H9 (cell line): ENCODE measurements at regions not wholly inside any gene's neighbourhood (a gene's known extent, or its start where the extent isn't known, plus 50 kb on each side); places are given as distances from the start of the nearest gene placed in this dataset.

Experiments
- DNase-seq: peaks from one replicate; pipeline ENCODE4 v3.0.0-alpha.2; 2017
- H2AFZ ChIP-seq: one replicate; pipeline ENCODE4 v1.6.1; 2013; ENCODE audit warnings: mild to moderate bottlenecking, low read length, control low read depth, moderate library complexity
- H2AK5ac ChIP-seq: 2 replicates; pipeline ENCODE4 v1.6.1; 2013; ENCODE audit warnings: low read length, control low read depth, mixed read lengths; ENCODE audit not compliant: insufficient read length
- H2BK120ac ChIP-seq: one replicate; pipeline ENCODE4 v1.6.1; 2013; ENCODE audit warnings: low read depth, mild to moderate bottlenecking, low read length, control low read depth, inconsistent platforms; ENCODE audit not compliant: poor library complexity, severe bottlenecking
- H2BK12ac ChIP-seq: 2 replicates; pipeline ENCODE4 v1.6.1; 2013; ENCODE audit warnings: low read length, control low read depth, mixed read lengths, low read depth; ENCODE audit not compliant: insufficient read length
- H2BK15ac ChIP-seq: 2 replicates; pipeline ENCODE4 v1.6.1; 2013; ENCODE audit warnings: low read depth, low read length, control low read depth
- H2BK20ac ChIP-seq: one replicate; pipeline ENCODE4 v1.6.1; 2013; ENCODE audit warnings: low read depth, mild to moderate bottlenecking, low read length, control low read depth, inconsistent platforms; ENCODE audit not compliant: poor library complexity, severe bottlenecking
- H2BK5ac ChIP-seq: 2 replicates; pipeline ENCODE4 v1.6.1; 2013; ENCODE audit warnings: low read length, control low read depth, mixed read lengths; ENCODE audit not compliant: insufficient read length
- H3K14ac ChIP-seq: 2 replicates; pipeline ENCODE4 v1.6.1; 2013; ENCODE audit warnings: low read length, control low read depth; ENCODE audit not compliant: insufficient read depth
- H3K18ac ChIP-seq: 2 replicates; pipeline ENCODE4 v1.6.1; 2013; ENCODE audit warnings: low read depth, mild to moderate bottlenecking, mixed read lengths, low read length, control low read depth; ENCODE audit not compliant: insufficient read length
- H3K23ac ChIP-seq: 2 replicates; pipeline ENCODE4 v1.6.1; 2013; ENCODE audit warnings: low read length, control low read depth, mixed read lengths, low read depth; ENCODE audit not compliant: insufficient read length
- H3K23me2 ChIP-seq: 2 replicates; pipeline ENCODE4 v1.6.1; 2013; ENCODE audit warnings: low read depth, mild to moderate bottlenecking, mixed read lengths, low read length, control low read depth; ENCODE audit not compliant: insufficient read length, poor library complexity, severe bottlenecking
- H3K27ac ChIP-seq: 2 replicates; pipeline ENCODE4 v1.5.1; 2013; ENCODE audit warnings: low read length, control low read depth, mixed read lengths, low read depth; ENCODE audit not compliant: insufficient read length
- H3K27me3 ChIP-seq: 2 replicates; pipeline ENCODE4 v1.6.1; 2013; ENCODE audit warnings: low read length, control low read depth, inconsistent platforms; ENCODE audit not compliant: insufficient read depth
- H3K4ac ChIP-seq: 2 replicates; pipeline ENCODE4 v1.6.1; 2013; ENCODE audit warnings: low read depth, mild to moderate bottlenecking, control low read depth, inconsistent platforms, low read length, moderate library complexity
- H3K4me1 ChIP-seq: 2 replicates; pipeline ENCODE4 v1.6.1; 2013; ENCODE audit warnings: low read length, control low read depth, inconsistent platforms; ENCODE audit not compliant: insufficient read depth
- H3K4me2 ChIP-seq: 2 replicates; pipeline ENCODE4 v1.6.1; 2013; ENCODE audit warnings: low read length, control low read depth, mixed read lengths; ENCODE audit not compliant: insufficient read length, insufficient read depth
- H3K56ac ChIP-seq: 2 replicates; pipeline ENCODE4 v1.6.1; 2013; ENCODE audit warnings: low read depth, mild to moderate bottlenecking, mixed read lengths, low read length, control low read depth; ENCODE audit not compliant: insufficient read length
- H3K79me1 ChIP-seq: 2 replicates; pipeline ENCODE4 v1.6.1; 2013; ENCODE audit warnings: low read depth, mild to moderate bottlenecking, moderate library complexity, low read length, control low read depth, inconsistent platforms; ENCODE audit not compliant: insufficient read depth, poor library complexity, severe bottlenecking
- H3K79me2 ChIP-seq: 2 replicates; pipeline ENCODE4 v1.6.1; 2013; ENCODE audit warnings: low read length, control low read depth, inconsistent platforms; ENCODE audit not compliant: insufficient read depth
- H3K9ac ChIP-seq: 2 replicates; pipeline ENCODE4 v1.6.1; 2013; ENCODE audit warnings: low read length, control low read depth, mixed read lengths; ENCODE audit not compliant: insufficient read length; ENCODE audit errors: extremely low read depth
- H3K9me3 ChIP-seq: one replicate; pipeline ENCODE4 v1.6.1; 2013; ENCODE audit warnings: low read depth, low read length, inconsistent platforms; ENCODE audit not compliant: control insufficient read depth
- H3T11ph ChIP-seq: one replicate; pipeline ENCODE4 v1.6.1; 2013; ENCODE audit warnings: mild to moderate bottlenecking, low read length, control low read depth, inconsistent platforms
- H4K20me1 ChIP-seq: one replicate; pipeline ENCODE4 v1.6.1; 2013; ENCODE audit not compliant: control insufficient read depth, insufficient read length, insufficient read depth
- H4K5ac ChIP-seq: 2 replicates; pipeline ENCODE4 v1.6.1; 2013; ENCODE audit warnings: low read depth, mild to moderate bottlenecking, mixed read lengths, low read length, control low read depth; ENCODE audit not compliant: insufficient read length
- H4K8ac ChIP-seq: replicated peaks from 2 replicates; pipeline ENCODE4 v1.6.1; 2013; ENCODE audit warnings: low read length, control low read depth, mixed read lengths, low read depth; ENCODE audit not compliant: insufficient read length
- H4K91ac ChIP-seq: 2 replicates; pipeline ENCODE4 v1.6.1; 2013; ENCODE audit warnings: low read depth, mild to moderate bottlenecking, moderate library complexity, mixed read lengths, low read length, control low read depth; ENCODE audit not compliant: insufficient read length
- H3K27ac Mint-ChIP-seq, 3 experiments: 2 replicates in 2 of 3; 3 replicates in 1 of 3; pipeline ENCODE4 v1.8.0; 2020 to 2021; ENCODE audit warnings: mixed read lengths in 3 of 3, mild to moderate bottlenecking in 1 of 3, moderate library complexity in 1 of 3
- H3K27me3 Mint-ChIP-seq: 2 replicates; pipeline ENCODE4 v1.8.0; 2021; ENCODE audit warnings: low read depth, mild to moderate bottlenecking, moderate library complexity, mixed read lengths
- H3K36me3 Mint-ChIP-seq, 3 experiments: 2 replicates in 2 of 3; 3 replicates in 1 of 3; pipeline ENCODE4 v1.8.0; 2020 to 2021; ENCODE audit warnings: low read depth in 3 of 3, mixed read lengths in 3 of 3; ENCODE audit not compliant: insufficient read depth in 1 of 3
- H3K4me1 Mint-ChIP-seq, 2 experiments: 2 replicates each; pipeline ENCODE4 v1.8.0; 2020; ENCODE audit warnings: mixed read lengths in 2 of 2
- H3K4me3 Mint-ChIP-seq, 2 experiments: 2 replicates in 1 of 2; 3 replicates in 1 of 2; pipeline ENCODE4 v1.8.0; 2020 to 2021; ENCODE audit warnings: mild to moderate bottlenecking in 2 of 2, mixed read lengths in 2 of 2, moderate library complexity in 1 of 2
- H3K9me3 Mint-ChIP-seq, 2 experiments: 2 replicates in 1 of 2; 3 replicates in 1 of 2; pipeline ENCODE4 v1.8.0; 2020; ENCODE audit warnings: mild to moderate bottlenecking in 2 of 2, mixed read lengths in 2 of 2, moderate library complexity in 1 of 2
- WGBS: extraction: QIAGEN DNeasy Blood & Tissue Kit; methylation state at CpG from one replicate; pipeline ENCODE4 v1.1.7; 2013; ENCODE audit warnings: missing lambda C conversion rate, low lambda C conversion rate, mixed read lengths; ENCODE audit not compliant: insufficient read length; ENCODE audit errors: extremely low coverage; 5-methylcytosine and 5-hydroxymethylcytosine counted together
- TF ChIP-seq, protein P1 (sequence below): fragments of 200-600 bp; sonication (generic); conservative IDR thresholded peaks from 3 replicates; pipeline ENCODE4 v1.8.0; 2021; ENCODE audit warnings: antibody characterized with exemption, mild to moderate bottlenecking

DNA sequence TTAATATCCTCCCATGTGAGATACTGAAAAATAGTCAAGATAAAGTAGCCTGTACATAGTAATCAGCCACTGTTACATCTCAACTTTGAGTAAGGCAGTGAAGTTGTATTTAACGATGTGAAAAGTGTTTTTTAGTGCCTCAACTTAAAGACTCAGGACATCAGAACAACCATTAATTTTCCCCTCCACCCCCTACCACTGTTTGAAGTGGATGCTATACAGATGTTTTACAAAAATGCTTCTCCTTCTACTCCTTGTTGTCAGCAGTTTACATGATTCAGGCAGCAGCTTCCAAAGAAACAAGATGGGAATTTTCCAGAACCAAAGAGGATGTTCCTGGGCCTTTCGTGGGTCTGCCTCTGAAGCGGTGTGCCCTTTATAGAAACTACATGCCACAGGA lies 143.6 kb downstream of the RPAP3 start:
- no CpG with 5 or more reads among the region's 3 CpGs for WGBS
- H4K5ac ChIP-seq: no peak overlapping the region
- no peak overlapping the region for H3K9ac ChIP-seq
- H2BK15ac ChIP-seq: no peak overlapping the region
- no peak overlapping the region for H3K4me2 ChIP-seq
- no peak overlapping the region for H2BK120ac ChIP-seq
- no peaks in the 10 kb centered on the region for H3K9me3 Mint-ChIP-seq
- H3K36me3 Mint-ChIP-seq: no peaks in the 10 kb centered on the region
- H3K18ac ChIP-seq: no peak overlapping the region
- H2AK5ac ChIP-seq: no peak overlapping the region
- H2BK5ac ChIP-seq: no peak overlapping the region
- no peak overlapping the region for H3K27ac Mint-ChIP-seq
- H3K4me1 ChIP-seq: no peaks in the 10 kb centered on the region
- H3K14ac ChIP-seq: no peak overlapping the region
- no peak overlapping the region for H3K23ac ChIP-seq
- no peak overlapping the region for H3K56ac ChIP-seq
- H3K4ac ChIP-seq: no peak overlapping the region
- H3K79me2 ChIP-seq: no peaks in the 10 kb centered on the region
- H3K79me1 ChIP-seq: no peaks in the 10 kb centered on the region
- no peak overlapping the region for H2BK20ac ChIP-seq
- H3K9me3 ChIP-seq: no peaks in the 10 kb centered on the region
- H4K20me1 ChIP-seq: no peaks in the 10 kb centered on the region
- H3K27ac ChIP-seq: no peak overlapping the region
- no peak overlapping the region for H2AFZ ChIP-seq
- no peaks in the 10 kb centered on the region for H3K27me3 ChIP-seq
- no peak overlapping the region for H4K8ac ChIP-seq
- H3K4me3 Mint-ChIP-seq: no peak overlapping the region
- H2BK12ac ChIP-seq: no peak overlapping the region
- no peak overlapping the region for H3T11ph ChIP-seq
- H3K23me2 ChIP-seq: no peaks in the 10 kb centered on the region
- H3K27me3 Mint-ChIP-seq: no peaks in the 10 kb centered on the region
- no peak overlapping the region for H4K91ac ChIP-seq
- TF ChIP-seq, protein P1, sequence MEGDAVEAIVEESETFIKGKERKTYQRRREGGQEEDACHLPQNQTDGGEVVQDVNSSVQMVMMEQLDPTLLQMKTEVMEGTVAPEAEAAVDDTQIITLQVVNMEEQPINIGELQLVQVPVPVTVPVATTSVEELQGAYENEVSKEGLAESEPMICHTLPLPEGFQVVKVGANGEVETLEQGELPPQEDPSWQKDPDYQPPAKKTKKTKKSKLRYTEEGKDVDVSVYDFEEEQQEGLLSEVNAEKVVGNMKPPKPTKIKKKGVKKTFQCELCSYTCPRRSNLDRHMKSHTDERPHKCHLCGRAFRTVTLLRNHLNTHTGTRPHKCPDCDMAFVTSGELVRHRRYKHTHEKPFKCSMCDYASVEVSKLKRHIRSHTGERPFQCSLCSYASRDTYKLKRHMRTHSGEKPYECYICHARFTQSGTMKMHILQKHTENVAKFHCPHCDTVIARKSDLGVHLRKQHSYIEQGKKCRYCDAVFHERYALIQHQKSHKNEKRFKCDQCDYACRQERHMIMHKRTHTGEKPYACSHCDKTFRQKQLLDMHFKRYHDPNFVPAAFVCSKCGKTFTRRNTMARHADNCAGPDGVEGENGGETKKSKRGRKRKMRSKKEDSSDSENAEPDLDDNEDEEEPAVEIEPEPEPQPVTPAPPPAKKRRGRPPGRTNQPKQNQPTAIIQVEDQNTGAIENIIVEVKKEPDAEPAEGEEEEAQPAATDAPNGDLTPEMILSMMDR: no peak
- no peaks in the 10 kb centered on the region for H3K4me1 Mint-ChIP-seq
- DNase-seq: no peak
